Activated B cell treated with CpG ODN at 0.5 μM for 24 hours (primary cell): ENCODE measurements at regions not wholly inside any gene's neighbourhood (a gene's known extent, or its start where the extent isn't known, plus 50 kb on each side); places are given as distances from the start of the nearest gene placed in this dataset.

Source experiments
- ATAC-seq: fragments of 200-7000 bp; cut with Tn5 transposase; one replicate; pipeline ENCODE4 v1.10.0; 2021; ENCODE audit warnings: low read depth, mild to moderate bottlenecking, moderate library complexity
- CTCF ChIA-PET: fragments of 350-600 bp; sonication (Branson Sonifier 250); formaldehyde crosslinking; loops from one replicate; lab custom pipeline; 2021; ENCODE audit warnings: antibody characterized with exemption; lab: Charles Lee
- POLR2A ChIA-PET: fragments of 350-600 bp; sonication (Branson Sonifier 250); formaldehyde crosslinking; loops from one replicate; lab custom pipeline; 2021; ENCODE audit warnings: antibody characterized with exemption; lab: Charles Lee
- DNase-seq: peaks from one replicate; pipeline ENCODE4 v3.0.0; 2022
- H3K27ac Mint-ChIP-seq: one replicate; pipeline ENCODE4 v1.8.0; 2020; ENCODE audit warnings: mixed read lengths
- H3K27me3 Mint-ChIP-seq: one replicate; pipeline ENCODE4 v1.8.0; 2021; ENCODE audit warnings: mixed read lengths
- H3K36me3 Mint-ChIP-seq: one replicate; pipeline ENCODE4 v1.8.0; 2021; ENCODE audit warnings: low read depth, mixed read lengths
- H3K4me1 Mint-ChIP-seq: one replicate; pipeline ENCODE4 v1.8.0; 2021; ENCODE audit warnings: mixed read lengths
- H3K4me3 Mint-ChIP-seq: one replicate; pipeline ENCODE4 v1.8.0; 2020; ENCODE audit warnings: mild to moderate bottlenecking, mixed read lengths
- H3K9me3 Mint-ChIP-seq: one replicate; pipeline ENCODE4 v1.8.0; 2020; ENCODE audit warnings: mixed read lengths
- intact Hi-C: fragments of 100-400 bp; cut with micrococcal nuclease; formaldehyde crosslinking; loops from one replicate; pipeline ENCODE4 v1.15.1; 2024
- TF ChIP-seq, protein P1 (sequence below): fragments of 200-600 bp; IDR thresholded peaks from one replicate; pipeline ENCODE4 v1.8.0; 2022; ENCODE audit warnings: antibody characterized with exemption, mild to moderate bottlenecking

DNA sequence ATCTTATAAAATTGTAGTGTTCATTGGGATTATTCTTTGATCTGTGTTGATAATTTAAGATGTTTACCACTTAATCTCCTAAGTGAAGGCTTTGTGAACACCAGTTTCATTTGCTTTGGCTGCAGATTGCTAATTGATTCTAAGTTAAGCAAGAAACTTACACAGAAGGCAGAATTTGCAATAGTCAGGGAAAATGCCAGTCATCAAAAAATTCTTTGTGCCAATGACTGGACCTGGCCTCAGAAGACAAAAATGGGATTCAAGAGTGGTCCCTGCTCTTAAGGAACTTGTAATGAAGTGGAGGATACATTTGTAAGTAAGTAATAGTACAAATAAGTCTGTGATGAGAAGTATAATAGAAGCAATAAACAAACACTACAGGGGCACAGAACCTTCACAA lies 63.3 kb upstream of the EXOC2 start:
- CTCF ChIA-PET, result no interaction called here
- H3K4me3 Mint-ChIP-seq, result no peak overlapping the region
- peaks cover 4% of the 10 kb centered on the region for H3K27me3 Mint-ChIP-seq
- POLR2A ChIA-PET, result no interaction called here
- no peaks in the 10 kb centered on the region for H3K4me1 Mint-ChIP-seq
- H3K9me3 Mint-ChIP-seq, result peaks cover 2% of the 10 kb centered on the region
- intact Hi-C loops, result no loop called here
- TF ChIP-seq, protein P1, sequence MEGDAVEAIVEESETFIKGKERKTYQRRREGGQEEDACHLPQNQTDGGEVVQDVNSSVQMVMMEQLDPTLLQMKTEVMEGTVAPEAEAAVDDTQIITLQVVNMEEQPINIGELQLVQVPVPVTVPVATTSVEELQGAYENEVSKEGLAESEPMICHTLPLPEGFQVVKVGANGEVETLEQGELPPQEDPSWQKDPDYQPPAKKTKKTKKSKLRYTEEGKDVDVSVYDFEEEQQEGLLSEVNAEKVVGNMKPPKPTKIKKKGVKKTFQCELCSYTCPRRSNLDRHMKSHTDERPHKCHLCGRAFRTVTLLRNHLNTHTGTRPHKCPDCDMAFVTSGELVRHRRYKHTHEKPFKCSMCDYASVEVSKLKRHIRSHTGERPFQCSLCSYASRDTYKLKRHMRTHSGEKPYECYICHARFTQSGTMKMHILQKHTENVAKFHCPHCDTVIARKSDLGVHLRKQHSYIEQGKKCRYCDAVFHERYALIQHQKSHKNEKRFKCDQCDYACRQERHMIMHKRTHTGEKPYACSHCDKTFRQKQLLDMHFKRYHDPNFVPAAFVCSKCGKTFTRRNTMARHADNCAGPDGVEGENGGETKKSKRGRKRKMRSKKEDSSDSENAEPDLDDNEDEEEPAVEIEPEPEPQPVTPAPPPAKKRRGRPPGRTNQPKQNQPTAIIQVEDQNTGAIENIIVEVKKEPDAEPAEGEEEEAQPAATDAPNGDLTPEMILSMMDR, result no peak
- no peak overlapping the region for H3K27ac Mint-ChIP-seq
- ATAC-seq, result no peak
- no peak for DNase-seq
- H3K36me3 Mint-ChIP-seq, result no peaks in the 10 kb centered on the region

DNA sequence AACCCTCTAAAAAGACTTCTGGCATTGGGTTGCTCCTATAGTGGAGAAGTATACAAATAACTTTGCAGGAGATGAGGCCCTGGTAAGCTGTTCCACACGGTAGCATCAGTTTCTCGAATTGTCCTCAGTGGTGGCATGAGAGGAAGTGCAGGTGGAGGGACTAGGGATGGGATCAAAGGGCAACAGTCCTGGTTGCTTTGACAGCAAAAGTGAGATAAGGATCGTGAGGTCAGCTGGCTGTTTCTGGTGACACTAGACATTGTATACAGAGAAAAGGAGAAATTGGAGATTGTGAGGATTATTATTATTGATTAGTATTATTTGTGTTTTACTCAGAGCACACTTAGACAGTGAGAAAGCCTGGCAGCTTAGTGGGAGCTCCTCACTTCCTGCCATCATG lies 61.3 kb upstream of the EXOC2 start:
- H3K36me3 Mint-ChIP-seq, result no peaks in the 10 kb centered on the region
- peaks cover 2% of the 10 kb centered on the region for H3K27me3 Mint-ChIP-seq
- no peaks in the 10 kb centered on the region for H3K9me3 Mint-ChIP-seq
- no peaks in the 10 kb centered on the region for H3K4me1 Mint-ChIP-seq
- no peak for ATAC-seq
- TF ChIP-seq, protein P1, result no peak
- H3K27ac Mint-ChIP-seq, result no peak overlapping the region
- ChIA-PET POLR2A (no interaction called here), CTCF (no interaction called here)
- intact Hi-C loops, result no loop called here
- no peak for DNase-seq
- H3K4me3 Mint-ChIP-seq, result no peak overlapping the region

DNA sequence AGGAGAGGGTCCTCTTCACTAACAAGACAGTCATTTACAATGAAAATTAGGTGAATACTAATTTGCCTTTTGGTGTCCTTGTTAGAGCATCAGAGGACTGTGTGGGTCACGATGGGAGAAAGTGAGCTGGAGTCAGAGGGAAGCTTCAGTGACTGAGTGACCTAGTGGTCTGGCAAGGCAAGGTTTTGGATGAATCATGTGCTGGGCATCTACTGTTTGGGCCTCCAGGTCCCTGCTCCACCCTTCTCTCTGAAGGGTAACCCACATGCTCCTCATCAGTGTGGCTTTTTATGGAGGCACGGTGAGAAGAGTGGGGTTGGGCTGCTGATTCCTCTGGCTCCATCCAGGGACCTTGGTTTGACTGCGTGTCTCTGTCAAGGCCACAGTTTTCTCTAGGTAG lies 60.5 kb upstream of the EXOC2 start:
- Mint-ChIP-seq H3K27me3 (peaks cover 2% of the 10 kb centered on the region), H3K9me3 (no peaks in the 10 kb centered on the region), H3K27ac (no peak overlapping the region), H3K4me1 (no peaks in the 10 kb centered on the region), H3K4me3 (no peak overlapping the region), H3K36me3 (no peaks in the 10 kb centered on the region)
- intact Hi-C loops, result no loop called here
- POLR2A ChIA-PET, result no interaction called here
- CTCF ChIA-PET, result no interaction called here
- ATAC-seq, result no peak
- TF ChIP-seq, protein P1, result no peak
- no peak for DNase-seq

DNA sequence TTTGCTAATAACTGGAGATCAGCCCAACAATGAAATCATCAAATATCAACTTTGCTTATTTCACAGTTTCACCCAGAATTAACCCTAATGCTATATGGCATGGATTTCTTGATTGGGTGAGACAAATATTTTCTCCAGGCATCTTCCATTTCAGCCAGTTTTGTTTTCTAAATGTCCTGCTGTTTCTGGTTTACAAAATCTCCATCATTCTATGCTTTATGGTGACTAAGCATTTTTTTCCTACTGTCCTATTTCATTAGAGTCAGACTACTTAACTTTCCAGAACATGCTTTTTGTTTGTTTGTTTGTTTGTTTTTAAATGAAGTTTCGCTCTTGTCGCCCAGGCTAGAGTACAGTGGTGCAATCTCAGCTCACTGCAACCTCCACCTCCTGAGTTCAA lies 59.5 kb upstream of the EXOC2 start:
- DNase-seq (no peak), ATAC-seq (no peak)
- H3K27ac Mint-ChIP-seq, result no peak overlapping the region
- H3K27me3 Mint-ChIP-seq, result peaks cover 2% of the 10 kb centered on the region
- H3K36me3 Mint-ChIP-seq, result no peaks in the 10 kb centered on the region
- H3K4me3 Mint-ChIP-seq, result no peak overlapping the region
- H3K4me1 Mint-ChIP-seq, result no peaks in the 10 kb centered on the region
- TF ChIP-seq, protein P1, result no peak
- CTCF ChIA-PET, result no interaction called here
- no peaks in the 10 kb centered on the region for H3K9me3 Mint-ChIP-seq
- POLR2A ChIA-PET, result no interaction called here
- intact Hi-C loops, result no loop called here

DNA sequence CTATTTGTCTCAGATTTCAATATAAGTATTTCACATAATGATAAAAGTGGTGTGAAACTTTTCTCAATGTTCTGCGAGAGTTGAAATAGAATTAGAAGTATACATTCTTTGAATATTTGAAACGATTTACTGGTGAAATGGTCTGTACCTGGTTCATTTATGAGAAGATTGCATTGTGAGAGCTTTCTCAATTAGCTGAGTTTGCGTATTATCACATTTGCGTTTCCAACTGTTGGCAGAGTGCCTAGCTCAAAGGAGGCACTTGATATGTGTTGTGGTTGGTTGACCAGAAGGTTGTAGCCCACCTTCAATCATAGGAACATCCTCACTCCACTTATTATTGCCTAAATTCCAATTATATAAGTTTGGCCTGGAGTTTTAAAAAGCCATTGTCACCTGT lies 58.8 kb upstream of the EXOC2 start:
- intact Hi-C loops, result no loop called here
- TF ChIP-seq, protein P1, result no peak
- Mint-ChIP-seq H3K27ac (no peak overlapping the region), H3K27me3 (peaks cover 2% of the 10 kb centered on the region), H3K4me3 (no peak overlapping the region), H3K9me3 (no peaks in the 10 kb centered on the region), H3K36me3 (no peaks in the 10 kb centered on the region), H3K4me1 (no peaks in the 10 kb centered on the region)
- no peak for DNase-seq
- ATAC-seq, result no peak
- ChIA-PET CTCF (no interaction called here), POLR2A (no interaction called here)
